HG03378 (cell line): ENCODE measurements at regions not wholly inside any gene's neighbourhood (a gene's known extent, or its start where the extent isn't known, plus 50 kb on each side); places are given as distances from the start of the nearest gene placed in this dataset.
A peak's percentile ranks its signal among the peaks of the same experiment; 100 is the strongest.

Experiments
- ATAC-seq: cut with Tn5 transposase; IDR thresholded peaks from one replicate; pipeline ENCODE4 v1.9.1; 2021; ENCODE audit warnings: mild to moderate bottlenecking, moderate library complexity; ENCODE audit not compliant: unreplicated experiment

DNA sequence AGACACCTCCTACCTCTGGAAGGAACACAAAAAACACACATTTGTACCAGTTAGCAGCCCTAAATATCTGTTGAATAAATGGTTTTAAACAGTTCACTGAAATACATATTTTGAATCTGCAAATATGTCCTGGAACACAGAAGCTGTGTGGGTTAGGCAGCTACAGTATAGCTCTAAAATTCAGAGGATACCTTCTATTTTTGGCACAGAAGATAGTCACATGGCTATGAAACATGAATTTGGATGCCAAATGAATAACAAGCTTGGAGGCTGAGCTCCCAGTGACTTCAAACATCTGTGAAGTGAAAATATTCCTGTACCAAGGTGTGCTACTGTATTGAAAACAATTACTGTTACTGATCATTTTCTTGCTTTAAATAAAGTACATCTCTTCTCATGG lies 391.5 kb upstream of the ADGRL2 start:
- ATAC-seq: no peak

DNA sequence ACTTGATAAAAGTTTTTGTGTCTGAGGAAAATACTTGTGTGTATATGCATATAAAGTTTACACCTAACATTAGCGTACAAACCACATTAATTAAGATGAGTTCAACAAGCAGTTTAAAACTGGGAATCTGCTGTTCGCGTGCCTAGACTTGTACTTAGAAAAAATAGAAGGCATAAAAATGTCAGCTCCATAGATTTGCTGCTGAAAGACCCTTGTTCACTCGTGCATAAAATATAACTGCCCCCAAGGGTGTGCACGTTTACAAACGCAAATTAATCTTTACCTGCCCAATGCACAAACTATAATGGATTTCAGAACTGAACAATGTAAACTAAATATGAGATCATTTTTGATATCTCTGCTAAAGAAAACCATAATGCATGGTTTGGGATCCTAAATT lies 392.3 kb upstream of the ADGRL2 start:
- no peak for ATAC-seq

DNA sequence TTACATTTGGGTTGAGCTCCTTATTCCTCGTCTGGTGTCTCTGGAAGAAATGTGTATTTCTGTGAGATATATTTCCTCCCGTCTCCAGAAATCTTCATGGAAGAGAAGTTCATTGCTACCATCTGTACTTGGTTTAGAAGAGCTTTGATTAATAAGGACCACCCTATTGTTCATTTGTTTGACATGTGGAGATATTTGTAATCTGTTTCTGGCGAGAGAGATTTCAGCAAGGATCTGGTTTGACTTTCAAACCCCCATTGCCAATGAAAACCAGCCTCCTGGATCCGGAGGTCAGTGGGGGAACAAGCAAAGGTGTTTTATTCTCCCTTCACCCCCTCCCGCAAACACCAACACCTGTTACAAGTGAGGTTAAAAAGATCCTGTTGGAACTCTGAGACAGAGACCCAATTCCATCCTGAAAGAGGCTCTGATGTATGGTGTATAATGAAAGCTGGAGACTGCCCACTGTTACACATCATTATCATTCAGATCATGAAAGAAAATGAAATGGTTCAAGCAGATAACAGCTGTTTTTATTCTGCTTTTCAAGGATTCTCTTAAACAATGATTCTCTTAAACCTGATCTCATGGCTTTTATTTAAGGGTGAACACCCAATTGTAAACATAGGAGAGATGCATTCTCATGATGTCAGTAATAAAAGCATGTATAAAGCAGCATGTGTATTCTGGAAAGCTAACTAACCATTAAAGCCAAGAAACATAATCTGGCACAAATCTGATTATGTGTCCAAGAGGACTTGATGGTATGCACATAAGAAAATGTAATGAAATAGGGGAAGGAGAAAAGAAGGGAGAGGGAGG lies 393.5 kb upstream of the ADGRL2 start:
- ATAC-seq: no peak

DNA sequence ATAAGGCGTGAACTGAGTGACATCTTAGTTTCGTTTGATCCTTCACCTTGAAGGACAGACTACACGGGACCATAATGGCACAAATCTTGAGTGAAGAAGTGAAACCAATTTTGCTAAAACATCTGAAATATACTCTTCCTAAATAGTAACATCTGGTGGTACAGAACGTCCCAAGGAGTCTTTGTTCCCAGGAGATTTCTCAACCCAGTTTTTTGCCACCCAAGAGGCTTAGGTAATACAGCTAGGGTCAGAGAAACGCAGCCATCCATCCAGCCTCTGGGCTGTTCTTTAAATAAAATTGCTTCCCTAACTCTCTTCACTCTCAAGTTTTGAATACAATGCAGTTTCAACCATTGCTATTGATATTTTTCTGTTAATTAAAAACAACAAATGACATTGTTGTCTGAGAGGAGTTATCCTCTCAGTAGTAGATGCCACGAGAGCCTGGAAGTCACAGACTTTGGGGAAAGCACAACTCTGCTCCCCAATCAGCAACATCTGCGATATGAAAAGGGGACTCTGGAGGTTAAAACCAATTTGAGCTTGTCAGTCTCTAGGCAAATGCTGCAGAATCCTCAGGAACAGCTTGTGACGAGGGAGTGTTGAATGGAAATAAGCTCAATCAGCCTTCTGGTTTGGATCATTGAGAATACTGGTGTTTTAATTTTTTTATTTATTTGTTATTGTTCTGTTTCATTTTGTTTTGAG lies 394.3 kb upstream of the ADGRL2 start:
- no peak for ATAC-seq

DNA sequence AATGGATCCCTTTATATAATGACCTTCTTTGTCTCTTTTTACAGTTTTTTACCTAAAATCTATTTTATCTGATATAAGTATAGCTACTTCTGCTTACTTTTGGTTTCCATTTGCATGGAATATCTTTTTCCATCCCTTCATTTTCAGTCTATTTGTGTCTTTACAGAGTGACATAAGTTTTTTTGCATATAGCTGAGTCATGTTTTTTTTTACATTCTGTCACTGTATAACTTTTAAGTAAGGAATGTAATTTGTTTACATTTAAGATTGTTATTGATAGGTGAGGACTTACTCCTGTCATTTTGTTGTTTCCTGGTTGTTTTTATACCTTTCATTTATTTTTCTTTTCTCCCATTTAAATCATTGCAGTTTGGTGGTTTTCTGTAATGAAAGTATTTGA lies 402.7 kb upstream of the ADGRL2 start:
- ATAC-seq: no peak

DNA sequence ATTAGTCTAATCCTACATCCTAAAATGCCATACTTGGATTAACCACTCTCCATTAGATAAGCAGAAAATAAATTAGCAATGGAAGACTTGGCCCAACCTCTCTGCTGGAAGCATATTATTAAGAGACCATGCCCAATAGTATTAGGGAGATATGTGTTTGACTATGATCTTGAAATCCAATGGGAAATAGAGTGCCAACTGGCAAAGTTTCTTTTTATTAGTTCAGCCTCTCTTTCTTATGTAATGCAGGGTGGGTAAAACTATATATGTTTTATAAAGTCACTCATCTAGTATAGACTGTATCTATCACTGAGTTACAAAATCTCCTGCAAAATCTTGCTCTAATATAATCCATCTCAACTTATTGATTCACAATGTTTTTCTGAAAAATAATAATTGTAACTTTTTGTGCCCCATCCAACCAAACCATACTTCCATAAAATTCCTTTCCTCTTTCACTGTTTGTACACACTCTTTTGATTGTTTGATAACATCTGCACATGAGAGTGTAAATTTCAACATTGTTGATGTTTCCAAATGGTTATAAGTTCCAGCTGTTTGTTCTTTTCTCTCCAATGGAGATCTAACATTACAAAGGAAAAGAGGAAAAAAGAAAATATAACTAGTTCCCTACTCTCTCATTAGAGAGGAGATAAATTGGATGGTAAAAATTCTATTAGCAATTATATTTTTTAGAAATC lies 408.1 kb upstream of the ADGRL2 start:
- ATAC-seq: no peak

DNA sequence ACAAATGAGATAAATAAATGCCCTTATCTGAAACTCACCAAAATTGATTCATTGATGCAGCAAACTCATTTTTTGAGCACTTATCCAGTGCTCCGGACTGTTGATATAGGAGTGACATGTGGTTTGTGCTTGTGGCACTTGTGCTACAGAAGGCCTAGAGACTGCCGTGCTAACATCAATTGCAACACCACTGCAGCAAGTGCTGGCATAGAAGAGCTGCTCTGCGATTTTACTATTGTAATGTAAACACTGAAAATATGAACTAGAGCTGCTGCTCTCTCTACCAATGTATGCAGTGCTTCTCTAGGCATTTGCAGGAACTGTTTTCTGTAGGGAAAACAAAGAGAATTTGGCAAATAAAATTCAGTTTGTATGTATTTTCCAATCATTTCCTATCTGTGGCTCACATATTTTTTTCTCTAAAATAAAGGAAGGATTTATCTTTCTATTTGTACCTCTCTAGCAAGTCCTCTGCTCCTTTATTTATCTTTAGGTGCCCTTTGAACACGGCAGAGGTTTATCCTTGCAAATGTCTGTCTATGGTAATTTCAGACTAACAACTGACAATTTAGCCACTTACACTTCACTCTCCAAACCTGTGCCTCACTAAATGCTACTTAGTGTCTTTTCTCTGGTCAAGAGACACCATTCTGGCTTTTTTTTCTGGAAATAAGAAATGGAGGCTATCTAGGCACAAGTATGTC lies 409.5 kb upstream of the ADGRL2 start:
- ATAC-seq: no peak

DNA sequence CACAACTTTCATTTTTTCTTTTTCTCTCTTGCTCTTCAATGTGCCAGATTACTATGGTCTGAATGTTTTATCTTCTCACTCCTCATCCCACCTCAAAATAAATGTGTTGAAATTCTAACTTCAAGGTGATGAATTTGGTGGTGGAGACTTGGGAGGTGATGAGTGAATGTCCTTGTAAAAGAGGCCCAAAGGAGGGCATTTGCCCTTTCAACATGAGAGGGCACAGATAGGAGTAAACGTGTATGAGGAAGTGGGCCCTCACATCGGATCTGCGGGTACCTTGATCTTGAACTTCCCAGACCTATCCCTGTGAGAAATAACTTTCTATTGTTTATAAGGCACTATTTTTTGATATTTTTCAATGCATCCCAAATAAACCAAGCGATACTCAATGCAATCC lies 412.3 kb upstream of the ADGRL2 start:
- ATAC-seq: no peak

DNA sequence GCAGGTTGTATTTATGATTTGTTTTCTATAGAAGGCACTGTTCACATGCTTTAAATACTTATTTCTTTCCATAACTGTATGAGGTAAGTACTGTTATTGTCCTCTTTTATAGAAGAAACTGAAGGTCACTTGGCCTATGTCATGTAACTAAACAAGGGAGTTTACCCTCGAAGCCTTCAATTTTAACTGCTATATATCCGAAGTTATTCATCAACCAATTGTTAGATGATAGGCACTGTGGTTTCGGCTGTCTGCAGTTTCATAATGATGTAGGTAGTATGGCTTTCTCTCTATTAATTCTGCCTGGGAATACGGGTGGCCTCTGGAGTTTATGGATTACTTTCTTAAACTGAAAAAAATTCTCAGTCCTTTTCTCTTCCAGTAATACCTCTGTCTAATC lies 413.3 kb upstream of the ADGRL2 start:
- peak; percentile 61 for ATAC-seq

DNA sequence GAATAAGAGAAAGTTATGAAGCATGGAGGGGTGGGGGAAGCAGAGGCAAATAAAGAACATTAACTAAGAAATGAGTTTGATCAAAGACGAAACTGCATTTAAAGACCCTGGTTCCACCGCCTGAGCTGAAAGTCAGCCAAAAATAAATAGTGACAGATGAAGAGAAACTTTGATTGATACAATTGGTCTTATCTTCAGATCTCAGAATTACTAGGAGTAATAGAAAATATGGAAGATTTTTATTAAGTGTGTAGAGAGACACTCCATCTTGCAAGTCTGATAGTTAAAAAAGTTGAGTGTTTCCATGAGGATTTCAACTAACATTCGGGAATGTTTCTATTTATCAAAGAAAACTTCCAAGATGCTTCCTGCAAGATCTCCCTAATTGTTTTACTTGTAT lies 418.2 kb upstream of the ADGRL2 start:
- no peak for ATAC-seq

DNA sequence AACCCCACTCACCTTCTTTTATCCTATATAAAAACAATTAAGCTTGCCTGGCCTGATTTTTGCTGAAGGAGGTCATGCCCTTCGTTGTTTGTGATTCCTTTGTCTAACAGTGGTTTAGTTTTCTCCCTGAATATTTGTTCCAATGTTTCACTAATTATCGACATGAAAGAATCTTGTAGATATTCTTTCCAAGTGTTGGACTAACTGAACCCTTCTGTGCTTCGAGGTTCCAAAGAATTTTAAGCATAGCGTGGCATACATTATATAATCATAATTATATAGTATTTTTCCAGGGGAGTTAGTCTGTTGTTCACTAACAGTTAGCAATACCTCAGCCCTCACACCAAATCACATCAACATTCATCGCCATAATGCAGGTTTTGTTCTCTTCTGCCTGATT lies 418.9 kb upstream of the ADGRL2 start:
- ATAC-seq: no peak

DNA sequence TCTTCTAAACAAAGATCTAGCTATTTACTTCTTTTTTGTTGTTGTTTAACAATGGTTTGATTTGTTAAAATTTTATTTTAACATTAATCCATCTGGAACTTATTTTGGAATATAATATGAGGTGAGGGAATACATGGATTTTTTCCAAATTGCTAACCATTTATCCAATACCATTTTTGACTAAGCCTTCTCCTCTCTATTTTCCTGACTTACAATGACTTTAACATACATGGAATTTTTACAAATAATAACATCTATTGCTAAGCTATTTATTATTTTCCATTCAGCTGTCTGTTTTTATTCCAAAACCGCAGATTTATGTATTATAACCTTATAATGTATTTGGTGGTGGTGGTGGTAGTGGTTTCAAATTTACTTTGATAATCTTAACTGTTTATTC lies 420.3 kb upstream of the ADGRL2 start:
- ATAC-seq: no peak

DNA sequence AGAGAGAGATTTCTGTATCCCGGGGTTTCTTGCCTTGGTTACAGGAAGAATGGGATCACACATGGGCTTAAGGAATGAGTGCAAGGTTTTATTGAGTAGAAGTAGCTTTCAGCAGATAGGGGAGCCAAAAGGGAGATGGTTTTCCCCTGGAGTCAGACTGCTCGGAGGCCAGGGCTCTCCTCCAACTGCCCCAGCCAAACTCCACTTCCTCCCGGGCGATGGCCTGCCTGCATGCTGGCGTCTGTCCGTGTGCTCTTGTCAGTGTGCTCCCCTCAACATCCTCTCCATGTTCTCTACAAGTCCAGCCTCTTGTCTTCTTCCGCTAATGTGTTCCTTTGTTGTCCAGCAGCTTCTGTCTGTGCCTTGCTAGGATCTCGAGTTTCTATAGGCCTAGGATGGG lies 421.3 kb upstream of the ADGRL2 start:
- ATAC-seq: no peak

DNA sequence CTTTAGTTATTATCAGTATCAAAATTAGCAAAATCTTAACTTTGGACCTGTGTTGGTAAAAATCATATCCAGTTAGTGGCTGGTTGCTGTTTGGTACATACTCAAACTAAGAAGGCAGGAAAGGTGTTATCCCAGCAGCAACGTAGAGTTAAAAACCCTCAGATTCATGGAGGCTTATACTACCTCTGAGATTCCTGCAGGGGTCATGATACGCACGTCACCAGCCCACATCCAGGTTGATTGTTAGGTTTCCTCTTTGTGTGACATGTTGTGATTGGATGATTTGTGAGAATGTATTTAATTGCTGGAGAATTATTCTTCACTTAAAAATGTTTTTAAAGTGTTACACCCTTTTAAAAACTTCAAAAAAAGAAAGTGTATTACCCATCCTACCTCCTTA lies 423.3 kb upstream of the ADGRL2 start:
- no peak for ATAC-seq

DNA sequence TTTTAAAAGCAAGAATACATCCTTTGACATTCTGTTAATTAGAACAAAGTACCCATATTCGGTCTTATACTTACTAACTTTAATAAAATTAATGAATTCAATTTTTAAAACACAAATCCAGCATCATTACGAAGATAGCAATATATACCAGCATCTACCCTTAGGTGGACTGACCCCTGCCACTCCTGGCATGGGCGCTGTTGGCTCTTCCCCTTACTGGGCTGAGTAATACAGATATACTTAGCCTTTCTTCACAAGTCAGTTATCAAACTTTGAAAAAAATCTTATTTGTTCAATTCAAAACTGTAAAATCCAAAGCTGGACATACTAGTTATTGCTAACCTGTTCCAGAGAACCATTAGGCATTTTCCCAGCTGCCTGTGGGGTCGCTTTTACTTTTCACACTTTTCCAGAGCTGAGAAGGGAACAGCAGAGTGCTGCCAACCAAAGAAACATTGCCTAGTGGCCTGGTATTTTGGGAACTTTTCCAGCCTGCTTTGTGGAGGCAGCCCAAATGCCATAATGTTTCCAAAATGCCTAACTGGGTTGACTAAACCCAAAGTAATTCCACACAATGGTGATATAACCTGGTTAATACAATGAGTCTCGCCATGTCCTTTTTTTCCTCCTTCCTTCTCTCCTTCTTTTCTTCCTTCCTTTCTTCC lies 424.7 kb upstream of the ADGRL2 start:
- no peak for ATAC-seq

DNA sequence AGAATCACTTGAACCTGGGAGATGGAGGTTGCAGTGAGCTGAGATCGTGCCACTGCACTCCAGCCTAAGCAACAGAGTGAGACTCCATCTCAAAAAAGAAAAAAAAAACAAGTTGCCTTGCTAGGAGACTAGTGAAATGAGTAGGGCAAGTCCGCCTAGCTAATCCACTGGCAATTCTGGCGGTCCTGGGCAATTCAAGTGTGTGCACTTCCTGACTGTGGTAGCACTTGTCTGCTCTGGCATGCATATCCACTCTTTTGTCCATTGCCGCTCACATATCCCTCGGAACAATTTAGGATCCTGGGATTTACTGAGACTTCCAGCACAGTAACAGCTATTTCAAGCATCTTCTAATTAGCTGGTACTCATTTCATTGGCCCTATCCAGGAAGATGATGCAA lies 426.3 kb upstream of the ADGRL2 start:
- ATAC-seq: no peak

DNA sequence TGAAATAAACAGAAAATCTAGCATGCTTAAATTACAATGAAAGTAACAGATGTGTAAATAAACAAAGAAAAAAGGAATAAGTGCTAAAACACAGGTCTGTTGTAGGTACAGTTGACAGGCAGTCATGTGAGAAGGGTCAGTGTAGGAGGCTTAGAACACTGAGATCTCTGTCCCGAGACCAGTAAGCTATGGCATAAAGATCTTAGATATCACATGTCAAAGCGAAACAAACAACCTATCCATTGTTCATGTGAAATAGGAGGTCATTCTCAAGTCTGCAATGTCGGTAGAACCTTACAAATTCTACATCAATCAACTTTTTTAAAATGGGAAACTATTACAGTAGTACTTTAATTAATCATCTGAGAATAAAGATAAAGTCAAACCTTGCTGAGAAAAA lies 428.9 kb upstream of the ADGRL2 start:
- no peak for ATAC-seq

DNA sequence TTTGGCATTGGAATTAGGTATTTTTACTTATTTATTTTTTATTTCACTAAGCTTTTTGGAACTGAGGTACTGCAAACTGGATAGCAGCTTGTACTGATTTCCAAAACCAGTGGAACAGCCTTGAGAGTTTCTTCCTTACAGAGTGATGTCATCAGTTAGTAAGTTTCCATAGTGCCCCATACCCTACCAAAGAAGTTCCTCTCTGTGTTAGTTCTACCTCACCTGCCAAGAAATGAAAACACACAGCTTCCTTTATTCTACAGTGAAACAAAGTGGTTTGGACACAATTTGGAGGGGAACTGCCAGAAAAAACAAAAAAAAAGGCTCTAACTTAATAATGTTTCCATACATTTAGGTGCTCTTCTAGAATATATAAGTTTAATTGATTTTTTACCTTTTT lies 430.9 kb upstream of the ADGRL2 start:
- no peak for ATAC-seq

DNA sequence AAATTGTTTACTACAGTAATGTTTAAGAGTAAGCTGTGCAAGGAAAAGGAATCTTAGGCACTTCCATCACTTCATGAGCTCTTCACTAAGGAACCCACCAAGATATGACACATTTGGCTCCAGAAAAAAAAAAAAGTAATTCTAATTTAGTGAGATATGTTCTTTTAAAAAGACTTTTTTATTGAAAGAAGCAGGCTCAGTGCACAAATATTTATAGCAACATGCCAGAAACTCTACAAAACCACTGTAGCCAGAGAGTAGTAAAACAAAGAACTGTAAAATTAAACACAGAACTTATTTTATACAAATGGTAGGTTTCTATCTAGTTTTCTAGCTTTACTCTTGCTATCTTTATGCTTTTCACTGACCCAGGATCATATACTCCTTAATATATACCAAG lies 434.6 kb upstream of the ADGRL2 start:
- ATAC-seq: no peak

DNA sequence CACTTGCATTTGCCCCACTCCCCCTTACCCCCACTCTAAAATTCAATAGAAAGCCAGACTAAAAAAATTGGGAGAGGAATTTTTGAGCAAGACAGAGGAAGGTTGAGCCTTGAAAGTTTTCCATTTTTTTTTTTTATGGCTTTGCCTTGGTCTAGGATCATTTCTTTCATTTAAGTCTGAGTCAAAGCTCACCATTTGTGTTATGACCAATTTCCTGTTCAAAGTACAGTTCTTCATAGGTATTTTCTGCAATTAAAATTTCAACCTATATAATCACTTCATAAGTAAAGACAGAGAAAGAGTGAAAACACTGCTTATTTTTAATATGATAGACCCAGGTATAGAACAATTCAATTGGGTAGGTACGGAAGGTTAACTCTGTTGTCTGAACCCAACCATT lies 436.6 kb upstream of the ADGRL2 start:
- ATAC-seq: no peak

DNA sequence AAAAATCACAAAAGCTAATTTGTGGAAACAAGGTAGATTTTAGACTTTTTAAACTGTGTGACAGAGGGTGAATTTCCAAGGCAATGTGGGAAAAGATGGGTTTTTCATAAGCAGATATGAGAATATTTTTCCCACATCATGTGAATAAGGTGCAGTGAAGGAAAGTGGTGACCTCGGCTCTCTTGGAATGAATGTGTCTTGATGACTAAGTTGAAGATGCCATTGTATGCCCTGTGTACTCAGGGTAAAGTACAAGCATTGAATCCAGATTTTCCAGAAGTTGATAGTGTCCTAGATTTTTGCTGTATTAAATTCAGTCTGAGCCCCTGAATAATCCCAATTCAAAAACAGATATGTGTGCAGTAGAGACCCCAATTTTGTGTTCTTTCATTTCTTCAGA lies 442.6 kb upstream of the ADGRL2 start:
- ATAC-seq: no peak
